GM12878 (cell line): ENCODE measurements at regions not wholly inside any gene's neighbourhood (a gene's known extent, or its start where the extent isn't known, plus 50 kb on each side); places are given as distances from the start of the nearest gene placed in this dataset.

ENCODE experiments used
- ATF7 ChIP-seq: fragments of 450-650 bp; IDR thresholded peaks from 2 replicates; pipeline ENCODE4 v1.6.1; 2016; ENCODE audit warnings: low read depth, mild to moderate bottlenecking
- BCL11A ChIP-seq: IDR thresholded peaks from 2 replicates; pipeline ENCODE4 v1.6.1; 2011; ENCODE audit warnings: low read depth, low read length
- EED ChIP-seq: sonication (generic); IDR thresholded peaks from 2 replicates; pipeline ENCODE4 v1.6.1; 2016; ENCODE audit warnings: antibody characterized with exemption, low read depth
- FOS ChIP-seq: IDR thresholded peaks from 3 replicates; pipeline ENCODE4 v1.6.1; 2011; ENCODE audit warnings: borderline replicate concordance; ENCODE audit not compliant: insufficient read length; ENCODE audit errors: extremely low read depth
- IKZF1 ChIP-seq: fragments of 450-650 bp; conservative IDR thresholded peaks from 2 replicates; pipeline ENCODE4 v1.6.1; 2017; ENCODE audit warnings: antibody characterized with exemption, mild to moderate bottlenecking
- IKZF2 ChIP-seq, 2 experiments: fragments of 450-650 bp; IDR thresholded peaks; 2 replicates each; pipeline ENCODE4 v1.6.1; 2017; ENCODE audit warnings: mild to moderate bottlenecking in 2 of 2, moderate library complexity in 2 of 2
- IRF4 ChIP-seq: IDR thresholded peaks from 2 replicates; pipeline ENCODE4 v1.6.1; 2011; ENCODE audit warnings: low read depth, low read length
- JUNB ChIP-seq: IDR thresholded peaks from 2 replicates; pipeline ENCODE4 v1.6.1; 2016; ENCODE audit warnings: antibody characterized with exemption, mild to moderate bottlenecking
- KLF5 ChIP-seq: fragments of 450-650 bp; IDR thresholded peaks from 2 replicates; pipeline ENCODE4 v1.6.1; 2014; ENCODE audit warnings: mild to moderate bottlenecking; ENCODE audit not compliant: partially characterized antibody
- MTA2 ChIP-seq: fragments of 450-650 bp; IDR thresholded peaks from 2 replicates; pipeline ENCODE4 v1.6.1; 2016; ENCODE audit warnings: low read depth, mild to moderate bottlenecking, moderate library complexity
- MYB ChIP-seq: fragments of 150-350 bp; IDR thresholded peaks from 2 replicates; pipeline ENCODE4 v1.6.1; 2014; ENCODE audit warnings: mild to moderate bottlenecking, low read depth, low read length, borderline replicate concordance
- NFYB ChIP-seq: IDR thresholded peaks from 2 replicates; pipeline ENCODE4 v1.6.1; 2011; ENCODE audit warnings: low read depth, mild to moderate bottlenecking, low read length, improper control_type of control experiment, moderate library complexity; ENCODE audit not compliant: insufficient read depth
- NR2C1 ChIP-seq: fragments of 450-650 bp; IDR thresholded peaks from 2 replicates; pipeline ENCODE4 v1.6.1; 2017; ENCODE audit warnings: antibody characterized with exemption, mild to moderate bottlenecking, moderate library complexity
- PML ChIP-seq: IDR thresholded peaks from 2 replicates; pipeline ENCODE4 v1.6.1; 2012; ENCODE audit warnings: low read length, inconsistent platforms
- RAD51 ChIP-seq: fragments of 450-650 bp; IDR thresholded peaks from 2 replicates; pipeline ENCODE4 v1.6.1; 2016; ENCODE audit warnings: moderate library complexity, mild to moderate bottlenecking, inconsistent platforms
- RB1 ChIP-seq: fragments of 450-650 bp; formaldehyde crosslinking; IDR thresholded peaks from 2 replicates; pipeline ENCODE4 v1.6.1; 2017; ENCODE audit warnings: mild to moderate bottlenecking, borderline replicate concordance
- SREBF1 ChIP-seq: IDR thresholded peaks from 2 replicates; pipeline ENCODE4 v1.6.1; 2012; ENCODE audit warnings: mild to moderate bottlenecking, low read length
- SRF ChIP-seq, 2 experiments: IDR thresholded peaks; 2 replicates each; pipeline ENCODE4 v1.6.1; 2011; ENCODE audit warnings: low read depth in 2 of 2, low read length in 2 of 2, mild to moderate bottlenecking in 1 of 2, moderate library complexity in 1 of 2
- ZBED1 ChIP-seq: IDR thresholded peaks from 2 replicates; pipeline ENCODE4 v1.6.1; 2016; ENCODE audit warnings: borderline replicate concordance
- ZNF384 ChIP-seq: IDR thresholded peaks from 2 replicates; pipeline ENCODE4 v1.6.1; 2012; ENCODE audit warnings: low read depth, mild to moderate bottlenecking, low read length, improper control_type of control experiment, borderline replicate concordance
- TF ChIP-seq, protein P1 (sequence below), 3 experiments: IDR thresholded peaks in 2 of 3; conservative IDR thresholded peaks in 1 of 3; 2 replicates each; pipeline ENCODE4 v1.5.1; 2011; ENCODE audit warnings: low read depth in 3 of 3, low read length in 3 of 3, mild to moderate bottlenecking in 3 of 3, control low read depth in 2 of 3, moderate library complexity in 2 of 3, inconsistent platforms in 1 of 3, mixed read lengths in 1 of 3; ENCODE audit not compliant: control insufficient read depth in 2 of 3, insufficient read depth in 1 of 3; ENCODE audit errors: extremely low read depth in 1 of 3
- TF ChIP-seq, protein P2 (sequence below): IDR thresholded peaks from 2 replicates; pipeline ENCODE4 v1.6.1; 2012; ENCODE audit warnings: low read depth, low read length, improper control_type of control experiment
- TF ChIP-seq, protein P3 (sequence below): fragments of 450-650 bp; IDR thresholded peaks from 2 replicates; pipeline ENCODE4 v1.6.1; 2017; ENCODE audit warnings: mild to moderate bottlenecking, low read depth, inconsistent platforms; ENCODE audit not compliant: poor library complexity, severe bottlenecking

DNA sequence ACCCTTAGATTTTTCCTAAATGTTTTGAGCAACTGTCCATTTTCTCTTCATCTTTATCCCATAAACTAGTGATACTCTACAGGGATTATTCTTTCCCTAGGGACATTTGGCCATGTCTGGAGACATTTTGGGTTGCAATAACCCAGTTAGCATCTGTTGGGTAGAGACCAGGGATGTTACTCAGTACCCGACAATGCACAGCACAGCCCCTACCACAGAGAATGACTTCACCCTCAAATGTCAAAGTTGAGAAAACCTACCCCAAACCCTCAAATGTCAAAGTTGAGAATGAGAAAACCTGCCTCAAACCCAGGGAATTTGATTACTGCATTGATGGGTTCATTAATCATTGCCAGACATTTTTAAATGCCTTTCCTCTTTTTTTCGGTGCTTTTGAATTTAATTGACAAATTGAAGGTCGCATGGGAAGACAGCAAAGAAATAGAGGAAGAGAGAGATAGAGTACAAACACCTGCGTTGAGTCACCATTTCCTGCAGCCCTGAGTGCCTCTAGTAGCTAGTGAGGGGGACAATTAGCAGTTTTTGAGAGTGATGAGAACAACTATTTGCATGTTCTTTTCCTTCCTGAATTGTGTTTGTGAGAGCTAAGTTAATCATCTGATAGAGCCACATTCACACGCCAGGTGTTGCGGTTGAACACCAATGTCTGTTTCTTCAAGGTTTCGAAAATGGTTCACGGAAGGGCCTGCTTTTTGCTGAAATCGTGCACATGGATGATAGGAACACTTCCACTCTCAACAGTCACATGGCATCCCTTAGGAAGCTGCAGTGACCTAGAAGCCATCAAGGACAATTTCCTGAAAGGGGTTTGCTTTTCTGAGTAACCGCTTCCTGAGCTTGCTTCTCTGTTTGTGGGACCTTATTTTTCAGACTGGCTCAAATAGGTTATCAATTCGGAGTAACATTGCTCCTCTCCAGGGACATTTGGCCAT, 203.9 kb upstream of the VCX3A start (continued):
- TF ChIP-seq ZNF384 (peak; percentile 73; the same call in 1 of the 2 replicates), FOS (no peak), IKZF1 (peak; percentile 97), KLF5 (peak; percentile 22), EED (peak; percentile 73), NR2C1 (peak; percentile 81), MTA2 (peak; percentile 99), RAD51 (peak; percentile 70), MYB (no peak), NFYB (no peak), IKZF2 (IDR thresholded peaks at IDR 0.05) (peak; percentile 98), ATF7 (peak; percentile 93), IRF4 (peak; percentile 34; the same call in 1 of the 2 replicates), PML (peak; percentile 52; the same call in 1 of the 2 replicates), ZBED1 (peak; percentile 51; the same call in 1 of the 2 replicates), BCL11A (peak; percentile 75), RB1 (no peak), SREBF1 (no peak), SRF (IDR thresholded peaks at IDR 0.05; ENCODE audit: low read depth in 2 of 2, low read length in 2 of 2) (0 out of 4 replicates have a peak, but pooled peaks of 1 of the 2 experiments have one; percentile 15), JUNB (peak; percentile 52)
- TF ChIP-seq, protein P1, sequence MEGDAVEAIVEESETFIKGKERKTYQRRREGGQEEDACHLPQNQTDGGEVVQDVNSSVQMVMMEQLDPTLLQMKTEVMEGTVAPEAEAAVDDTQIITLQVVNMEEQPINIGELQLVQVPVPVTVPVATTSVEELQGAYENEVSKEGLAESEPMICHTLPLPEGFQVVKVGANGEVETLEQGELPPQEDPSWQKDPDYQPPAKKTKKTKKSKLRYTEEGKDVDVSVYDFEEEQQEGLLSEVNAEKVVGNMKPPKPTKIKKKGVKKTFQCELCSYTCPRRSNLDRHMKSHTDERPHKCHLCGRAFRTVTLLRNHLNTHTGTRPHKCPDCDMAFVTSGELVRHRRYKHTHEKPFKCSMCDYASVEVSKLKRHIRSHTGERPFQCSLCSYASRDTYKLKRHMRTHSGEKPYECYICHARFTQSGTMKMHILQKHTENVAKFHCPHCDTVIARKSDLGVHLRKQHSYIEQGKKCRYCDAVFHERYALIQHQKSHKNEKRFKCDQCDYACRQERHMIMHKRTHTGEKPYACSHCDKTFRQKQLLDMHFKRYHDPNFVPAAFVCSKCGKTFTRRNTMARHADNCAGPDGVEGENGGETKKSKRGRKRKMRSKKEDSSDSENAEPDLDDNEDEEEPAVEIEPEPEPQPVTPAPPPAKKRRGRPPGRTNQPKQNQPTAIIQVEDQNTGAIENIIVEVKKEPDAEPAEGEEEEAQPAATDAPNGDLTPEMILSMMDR (IDR thresholded peaks at IDR 0.05 in 2 of 3, conservative IDR thresholded peaks at IDR 0.05 in 1 of 3; ENCODE audit: control insufficient read depth in 2 of 3, extremely low read depth in 1 of 3, insufficient read depth in 1 of 3, low read depth in 3 of 3, low read length in 3 of 3), result no peak
- TF ChIP-seq, protein P2, sequence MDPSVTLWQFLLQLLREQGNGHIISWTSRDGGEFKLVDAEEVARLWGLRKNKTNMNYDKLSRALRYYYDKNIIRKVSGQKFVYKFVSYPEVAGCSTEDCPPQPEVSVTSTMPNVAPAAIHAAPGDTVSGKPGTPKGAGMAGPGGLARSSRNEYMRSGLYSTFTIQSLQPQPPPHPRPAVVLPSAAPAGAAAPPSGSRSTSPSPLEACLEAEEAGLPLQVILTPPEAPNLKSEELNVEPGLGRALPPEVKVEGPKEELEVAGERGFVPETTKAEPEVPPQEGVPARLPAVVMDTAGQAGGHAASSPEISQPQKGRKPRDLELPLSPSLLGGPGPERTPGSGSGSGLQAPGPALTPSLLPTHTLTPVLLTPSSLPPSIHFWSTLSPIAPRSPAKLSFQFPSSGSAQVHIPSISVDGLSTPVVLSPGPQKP, result no peak
- TF ChIP-seq, protein P3, sequence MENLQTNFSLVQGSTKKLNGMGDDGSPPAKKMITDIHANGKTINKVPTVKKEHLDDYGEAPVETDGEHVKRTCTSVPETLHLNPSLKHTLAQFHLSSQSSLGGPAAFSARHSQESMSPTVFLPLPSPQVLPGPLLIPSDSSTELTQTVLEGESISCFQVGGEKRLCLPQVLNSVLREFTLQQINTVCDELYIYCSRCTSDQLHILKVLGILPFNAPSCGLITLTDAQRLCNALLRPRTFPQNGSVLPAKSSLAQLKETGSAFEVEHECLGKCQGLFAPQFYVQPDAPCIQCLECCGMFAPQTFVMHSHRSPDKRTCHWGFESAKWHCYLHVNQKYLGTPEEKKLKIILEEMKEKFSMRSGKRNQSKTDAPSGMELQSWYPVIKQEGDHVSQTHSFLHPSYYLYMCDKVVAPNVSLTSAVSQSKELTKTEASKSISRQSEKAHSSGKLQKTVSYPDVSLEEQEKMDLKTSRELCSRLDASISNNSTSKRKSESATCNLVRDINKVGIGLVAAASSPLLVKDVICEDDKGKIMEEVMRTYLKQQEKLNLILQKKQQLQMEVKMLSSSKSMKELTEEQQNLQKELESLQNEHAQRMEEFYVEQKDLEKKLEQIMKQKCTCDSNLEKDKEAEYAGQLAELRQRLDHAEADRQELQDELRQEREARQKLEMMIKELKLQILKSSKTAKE, result peak; percentile 86
